ENCODE measurements at regions not wholly inside any gene's neighbourhood (a gene's known extent, or its start where the extent isn't known, plus 50 kb on each side); places are given as distances from the start of the nearest gene placed in this dataset.

DNA sequence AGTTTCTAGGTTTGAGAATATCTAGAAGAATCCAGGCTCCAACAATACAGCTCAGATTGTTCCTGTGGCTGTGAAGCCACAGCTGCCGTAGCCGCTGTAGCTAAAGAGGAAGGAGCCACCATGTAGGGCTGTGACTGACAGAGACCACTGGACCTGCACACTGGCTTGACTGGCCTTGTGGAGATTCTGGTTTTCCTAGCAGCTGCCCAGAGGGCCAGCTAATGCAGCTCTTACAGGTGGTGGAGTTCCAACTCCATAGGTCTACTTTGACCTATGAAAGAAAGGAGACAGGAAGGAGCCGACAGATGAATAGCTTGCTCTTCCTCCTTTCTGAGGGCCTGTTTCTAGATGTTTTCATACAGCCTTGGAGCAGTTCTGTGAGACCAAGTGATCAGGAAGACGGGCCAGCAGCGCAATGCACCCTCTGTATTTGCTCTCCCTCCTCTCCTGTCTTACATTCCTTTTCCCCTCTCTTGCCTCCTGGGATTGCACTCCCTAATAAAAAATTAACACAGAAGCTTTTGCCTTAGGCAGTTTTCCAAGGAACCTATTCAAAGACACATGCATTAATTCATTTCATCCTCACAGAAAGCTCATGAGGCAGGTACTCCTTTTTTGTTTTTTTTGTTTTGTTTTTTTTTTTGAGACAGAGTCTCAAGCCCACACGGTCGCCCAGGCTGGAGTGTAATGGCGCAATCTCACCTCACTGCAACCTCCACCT lies 51.8 kb upstream of the MYB start:
- ATAC-seq (peak; percentile 75), DNase-seq (peak; percentile 46)
- POLR2A ChIA-PET: interaction anchor here (0.6 to 3.1 kb wide), 15 partner anchors 10 to 74 kb away, joined by 3 to 20 read pairs (median 5); partner anchors contain the start of genes HBS1L and MYB
- H3K4me1 Mint-ChIP-seq (ENCODE audit: low read depth): peaks cover 43% of the 10 kb centered on the region
- H3K4me3 Mint-ChIP-seq: peak overlapping the region; percentile 49
- CTCF ChIA-PET: interaction anchor here (0.9 to 2.9 kb wide), 14 partner anchors 9 to 170 kb away, joined by 3 to 32 read pairs (median 6); no protein-coding TSS in a partner anchor
- no peaks in the 10 kb centered on the region for H3K27me3 Mint-ChIP-seq (ENCODE audit: low read depth)
- peak overlapping the region; percentile 90 for H3K27ac Mint-ChIP-seq
- H3K9me3 Mint-ChIP-seq (ENCODE audit: insufficient read depth): no peaks in the 10 kb centered on the region
- H3K36me3 Mint-ChIP-seq (ENCODE audit: low read depth): peaks cover 10% of the 10 kb centered on the region

DNA sequence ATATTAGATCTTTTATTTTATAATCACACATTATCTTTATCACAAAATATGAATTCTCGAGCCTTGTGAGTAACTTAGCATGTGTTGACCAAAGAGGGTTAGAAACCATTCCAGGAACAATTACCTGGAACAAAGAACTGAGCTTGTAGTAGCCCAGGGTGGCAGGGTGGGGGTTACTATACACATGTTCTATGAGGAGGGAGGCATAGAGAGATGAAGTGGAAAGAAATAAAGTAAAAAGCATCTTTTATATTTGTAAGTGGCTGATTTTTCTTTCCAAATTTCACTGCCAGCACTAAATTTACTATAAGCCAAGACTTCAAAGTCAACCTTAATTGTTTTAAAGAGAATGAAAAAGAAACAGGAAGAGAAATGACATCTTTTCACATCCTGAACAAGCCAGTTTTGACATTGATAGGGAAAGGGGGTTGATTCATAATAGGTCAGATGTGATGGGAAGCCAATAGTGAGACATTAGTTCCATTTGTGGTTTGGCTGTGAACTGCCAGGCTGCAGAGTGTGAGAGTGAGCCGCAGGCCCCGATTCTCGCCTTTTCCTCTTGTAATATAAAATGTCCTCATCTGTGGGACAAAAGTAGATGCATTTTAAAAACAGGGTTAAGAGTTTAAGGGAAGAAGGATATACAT lies 52.7 kb upstream of the MYB start:
- Mint-ChIP-seq H3K4me1 (ENCODE audit: low read depth) (peaks cover 40% of the 10 kb centered on the region), H3K27ac (peak overlapping the region; percentile 90), H3K27me3 (ENCODE audit: low read depth) (no peaks in the 10 kb centered on the region), H3K4me3 (peak overlapping the region; percentile 49), H3K36me3 (ENCODE audit: low read depth) (peaks cover 10% of the 10 kb centered on the region), H3K9me3 (ENCODE audit: insufficient read depth) (no peaks in the 10 kb centered on the region)
- ChIA-PET CTCF (interaction anchor here (0.9 to 2.9 kb wide), 12 partner anchors 11 to 169 kb away, joined by 3 to 32 read pairs (median 7); no protein-coding TSS in a partner anchor), POLR2A (interaction anchor here (0.8 to 3.1 kb wide), 11 partner anchors 9 to 73 kb away, joined by 3 to 20 read pairs (median 5); partner anchors contain the start of genes HBS1L and MYB)
- peak; percentile 91 for ATAC-seq
- DNase-seq: peak; percentile 71

DNA sequence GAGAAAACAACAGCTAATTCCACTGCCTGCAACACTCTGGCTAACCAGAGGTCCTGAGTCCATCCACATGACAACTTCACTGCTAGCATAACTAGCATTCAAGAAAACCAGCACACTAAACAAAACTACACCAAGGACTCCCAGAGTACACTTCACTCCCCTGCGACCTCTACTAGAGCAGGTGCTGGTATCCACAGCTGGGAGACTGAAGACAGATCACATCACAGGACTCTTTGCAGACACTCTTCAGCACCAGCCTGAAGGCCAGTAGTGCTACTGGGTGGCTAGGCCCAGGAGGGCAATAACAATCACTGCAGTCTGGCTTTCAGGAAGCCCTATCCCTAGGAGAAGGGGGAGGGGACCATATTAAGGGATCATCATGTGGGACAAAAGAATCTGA lies 54.4 kb upstream of the MYB start:
- Mint-ChIP-seq H3K36me3 (ENCODE audit: low read depth) (peaks cover 10% of the 10 kb centered on the region), H3K9me3 (ENCODE audit: insufficient read depth) (no peaks in the 10 kb centered on the region), H3K27me3 (ENCODE audit: low read depth) (no peaks in the 10 kb centered on the region), H3K4me3 (no peak overlapping the region), H3K4me1 (ENCODE audit: low read depth) (peaks cover 37% of the 10 kb centered on the region), H3K27ac (no peak overlapping the region)
- CTCF ChIA-PET: interaction anchor here (1.2 to 2.6 kb wide), 8 partner anchors 9 to 58 kb away, joined by 3 to 8 read pairs (median 4); no protein-coding TSS in a partner anchor
- DNase-seq: no peak
- ATAC-seq: no peak
- POLR2A ChIA-PET: interaction anchor here (0.8 to 3.1 kb wide), 4 partner anchors 9 to 72 kb away, joined by 4 to 20 read pairs (median 5); partner anchors contain the start of genes HBS1L and MYB

DNA sequence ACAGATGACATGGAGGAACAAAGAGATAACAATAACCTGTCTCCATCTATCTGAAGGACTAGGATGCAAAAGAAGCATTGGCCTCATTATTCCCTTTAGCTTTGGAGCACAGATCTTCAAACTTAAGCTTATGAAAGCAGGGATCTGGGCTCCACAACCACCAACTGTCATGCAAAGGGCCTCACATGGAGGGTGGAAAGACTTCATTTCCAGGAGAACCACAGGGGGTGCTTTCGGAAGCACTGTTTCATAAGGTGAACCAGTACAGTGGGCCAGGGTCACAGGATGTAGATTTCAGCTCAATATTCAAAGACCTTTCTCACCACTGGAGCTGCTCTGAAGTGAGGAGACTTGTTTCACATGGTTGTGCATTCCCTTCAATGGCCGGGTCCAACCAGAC lies 55.1 kb upstream of the MYB start:
- ATAC-seq (no peak), DNase-seq (no peak)
- no peak overlapping the region for H3K4me3 Mint-ChIP-seq
- peaks cover 10% of the 10 kb centered on the region for H3K36me3 Mint-ChIP-seq (ENCODE audit: low read depth)
- POLR2A ChIA-PET: interaction anchor here (0.8 to 1.3 kb wide), 3 partner anchors 8 to 71 kb away, joined by 4 to 6 read pairs (median 4); partner anchors contain the start of genes HBS1L and MYB
- H3K9me3 Mint-ChIP-seq (ENCODE audit: insufficient read depth): no peaks in the 10 kb centered on the region
- H3K27ac Mint-ChIP-seq: no peak overlapping the region
- peaks cover 44% of the 10 kb centered on the region for H3K4me1 Mint-ChIP-seq (ENCODE audit: low read depth)
- CTCF ChIA-PET: interaction anchor here (0.9 to 2.6 kb wide), 10 partner anchors 11 to 104 kb away, joined by 3 to 8 read pairs (median 4); no protein-coding TSS in a partner anchor
- H3K27me3 Mint-ChIP-seq (ENCODE audit: low read depth): no peaks in the 10 kb centered on the region

DNA sequence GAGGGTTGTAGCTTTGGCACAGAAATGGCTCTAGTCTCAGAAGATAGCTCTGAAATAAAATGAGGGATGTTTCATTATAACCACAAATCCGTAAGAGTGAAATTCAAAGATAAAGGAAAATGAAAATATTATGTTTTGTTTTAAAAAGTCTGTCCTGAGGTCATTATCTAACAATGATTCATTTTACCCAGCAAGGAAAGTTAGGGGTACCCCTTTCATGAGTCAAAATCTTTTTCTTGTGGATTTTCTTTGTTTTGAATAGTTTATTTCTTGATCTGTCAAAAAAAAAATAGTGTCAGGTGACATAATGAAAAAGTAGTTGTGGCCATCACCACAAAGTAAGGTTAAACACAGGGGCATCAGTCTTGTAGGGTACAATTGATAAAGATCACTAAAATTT lies 59.7 kb upstream of the MYB start:
- peaks cover 39% of the 10 kb centered on the region for H3K4me1 Mint-ChIP-seq (ENCODE audit: low read depth)
- H3K4me3 Mint-ChIP-seq: no peak overlapping the region
- ChIA-PET POLR2A (interaction anchor here (1.4 kb wide), 1 partner anchor 62 kb away, joined by 5 read pairs; no protein-coding TSS in a partner anchor), CTCF (interaction anchor here (1.0 to 8.9 kb wide), 5 partner anchors 8 to 303 kb away, joined by 3 to 65 read pairs (median 6); no protein-coding TSS in a partner anchor)
- no peaks in the 10 kb centered on the region for H3K27me3 Mint-ChIP-seq (ENCODE audit: low read depth)
- peaks cover 2% of the 10 kb centered on the region for H3K36me3 Mint-ChIP-seq (ENCODE audit: low read depth)
- H3K9me3 Mint-ChIP-seq (ENCODE audit: insufficient read depth): no peaks in the 10 kb centered on the region
- DNase-seq: no peak
- ATAC-seq: no peak
- no peak overlapping the region for H3K27ac Mint-ChIP-seq

DNA sequence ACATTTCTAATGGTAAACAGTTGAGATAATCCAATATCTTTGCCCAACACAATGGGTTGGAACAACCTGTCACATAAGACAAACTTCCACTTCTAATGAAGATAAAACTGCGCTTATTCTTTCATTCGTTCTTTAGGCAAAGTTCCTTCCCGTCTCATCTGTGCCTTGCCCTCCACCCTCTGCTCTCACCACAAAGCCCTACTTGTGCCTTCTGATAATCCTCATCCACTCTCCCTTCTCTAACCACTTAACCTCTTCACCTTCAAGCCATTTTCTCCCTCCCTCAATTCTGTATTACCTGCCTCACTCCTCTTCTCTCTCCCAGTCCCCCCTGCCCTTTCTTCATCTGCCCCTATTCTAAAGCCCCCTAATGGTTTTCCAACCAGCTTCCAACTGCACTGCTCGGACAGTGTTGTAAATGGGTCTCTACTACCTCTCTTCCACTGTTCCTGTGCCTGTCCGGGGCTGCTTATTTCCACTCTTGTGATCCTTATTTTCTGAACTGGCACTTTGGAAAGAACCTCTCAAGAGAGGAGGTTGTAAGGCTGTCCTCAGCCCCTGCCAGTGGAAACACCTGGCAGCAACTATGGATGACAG lies 62.9 kb upstream of the MYB start:
- ATAC-seq (no peak), DNase-seq (no peak)
- no peak overlapping the region for H3K4me3 Mint-ChIP-seq
- H3K36me3 Mint-ChIP-seq (ENCODE audit: low read depth): peaks cover 3% of the 10 kb centered on the region
- peaks cover 66% of the 10 kb centered on the region for H3K4me1 Mint-ChIP-seq (ENCODE audit: low read depth)
- no peaks in the 10 kb centered on the region for H3K9me3 Mint-ChIP-seq (ENCODE audit: insufficient read depth)
- CTCF ChIA-PET: interaction anchor here (0.9 to 8.9 kb wide), 11 partner anchors 9 to 321 kb away, joined by 3 to 65 read pairs (median 3); no protein-coding TSS in a partner anchor
- no peaks in the 10 kb centered on the region for H3K27me3 Mint-ChIP-seq (ENCODE audit: low read depth)
- H3K27ac Mint-ChIP-seq: peak overlapping the region; percentile 17
- POLR2A ChIA-PET: interaction anchor here (1.1 to 4.1 kb wide), 3 partner anchors 8 to 63 kb away, joined by 4 to 41 read pairs (median 4); partner anchors contain the start of genes HBS1L and MYB

DNA sequence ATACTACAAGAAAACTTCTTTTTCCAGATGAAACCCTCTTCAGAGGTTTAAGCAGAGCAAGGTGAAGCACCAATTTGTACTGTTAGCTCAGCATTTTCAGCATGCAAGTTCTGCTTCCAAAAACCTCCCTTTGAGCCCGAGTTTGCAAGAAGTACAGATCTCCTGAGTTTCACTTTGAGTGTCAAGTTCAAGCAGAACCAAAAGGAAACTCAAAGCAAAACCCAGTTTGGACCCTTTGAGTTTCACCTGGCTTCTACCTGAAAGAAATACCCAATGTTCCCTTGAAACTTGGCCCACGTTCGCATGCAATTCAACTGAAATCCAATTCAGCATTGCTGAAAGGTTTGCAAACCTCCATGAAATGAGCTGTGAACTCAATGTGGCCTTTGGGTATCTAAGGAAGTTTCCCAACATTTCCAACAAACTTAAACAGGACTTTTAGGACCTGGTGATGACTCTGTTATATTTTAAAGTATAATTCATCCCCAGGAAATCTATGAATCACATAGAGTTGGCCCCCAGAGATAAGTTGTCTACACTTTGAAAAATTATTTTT lies 62.9 kb upstream of the HBS1L start:
- Mint-ChIP-seq H3K4me1 (ENCODE audit: low read depth) (peaks cover 73% of the 10 kb centered on the region), H3K9me3 (ENCODE audit: insufficient read depth) (peaks cover 6% of the 10 kb centered on the region), H3K36me3 (ENCODE audit: low read depth) (peaks cover 10% of the 10 kb centered on the region), H3K27ac (peak overlapping the region; percentile 76), H3K4me3 (peak overlapping the region; percentile 13), H3K27me3 (ENCODE audit: low read depth) (no peaks in the 10 kb centered on the region)
- ChIA-PET POLR2A (interaction anchor here (1.1 to 4.1 kb wide), 3 partner anchors 9 to 64 kb away, joined by 4 to 41 read pairs (median 4); partner anchors contain the start of genes HBS1L and MYB), CTCF (interaction anchor here (0.9 to 8.9 kb wide), 8 partner anchors 10 to 322 kb away, joined by 3 to 65 read pairs (median 4); no protein-coding TSS in a partner anchor)
- DNase-seq (no peak), ATAC-seq (peak; percentile 25)

DNA sequence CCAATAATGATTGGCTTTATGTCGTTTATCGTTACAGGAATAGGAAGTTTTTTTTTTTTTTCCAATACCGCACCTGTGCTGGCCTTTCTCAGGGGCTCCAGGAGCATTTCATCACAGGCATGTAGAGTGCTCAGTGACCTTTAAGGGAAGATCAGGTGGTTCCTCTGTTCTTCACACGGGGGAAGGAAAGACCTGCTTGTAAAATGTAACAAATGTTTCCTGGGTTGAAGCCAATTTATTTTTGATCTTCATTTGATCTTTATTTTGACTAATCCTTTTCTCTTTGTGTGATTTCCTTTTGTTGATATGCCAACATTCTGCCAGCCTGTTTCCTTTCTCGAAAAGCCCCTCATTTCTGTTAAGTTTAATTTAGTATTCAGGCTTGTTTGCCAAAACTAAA lies 61.9 kb upstream of the HBS1L start:
- ATAC-seq: peak; percentile 39
- no peak for DNase-seq
- ChIA-PET POLR2A (interaction anchor here (1.0 to 4.1 kb wide), 3 partner anchors 12 to 65 kb away, joined by 6 to 41 read pairs (median 20); partner anchors contain the start of gene MYB), CTCF (interaction anchor here (1.4 to 8.9 kb wide), 4 partner anchors 12 to 30 kb away, joined by 4 to 65 read pairs (median 6); no protein-coding TSS in a partner anchor)
- Mint-ChIP-seq H3K4me3 (peak overlapping the region; percentile 48), H3K9me3 (ENCODE audit: insufficient read depth) (peaks cover 6% of the 10 kb centered on the region), H3K36me3 (ENCODE audit: low read depth) (peaks cover 12% of the 10 kb centered on the region), H3K27me3 (ENCODE audit: low read depth) (no peaks in the 10 kb centered on the region), H3K4me1 (ENCODE audit: low read depth) (peaks cover 74% of the 10 kb centered on the region), H3K27ac (peak overlapping the region; percentile 76)

DNA sequence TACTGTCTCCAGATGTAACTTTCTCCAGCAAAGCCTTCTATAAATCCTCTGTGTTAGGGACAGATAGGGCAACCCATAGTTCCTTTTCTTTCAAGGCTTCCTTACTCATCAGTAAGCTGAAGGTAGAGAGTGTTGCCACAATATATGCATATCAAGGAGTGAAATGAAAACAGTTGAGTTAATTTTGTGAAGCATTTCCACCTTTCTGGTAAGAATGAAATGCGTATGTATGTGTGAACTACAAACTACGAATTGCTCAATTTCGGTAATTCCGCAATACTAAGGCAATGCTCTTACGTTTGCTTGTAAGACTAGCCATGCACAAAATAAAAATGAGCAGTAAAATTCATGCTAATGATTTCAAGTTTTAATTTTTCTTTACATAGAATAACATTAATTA lies 61.2 kb upstream of the HBS1L start:
- CTCF ChIA-PET: interaction anchor here (1.0 to 8.9 kb wide), 9 partner anchors 12 to 335 kb away, joined by 3 to 65 read pairs (median 7); no protein-coding TSS in a partner anchor
- H3K36me3 Mint-ChIP-seq (ENCODE audit: low read depth): peaks cover 14% of the 10 kb centered on the region
- H3K27ac Mint-ChIP-seq: peak overlapping the region; percentile 79
- H3K4me1 Mint-ChIP-seq (ENCODE audit: low read depth): peaks cover 68% of the 10 kb centered on the region
- ATAC-seq: no peak
- no peak overlapping the region for H3K4me3 Mint-ChIP-seq
- POLR2A ChIA-PET: interaction anchor here (1.0 to 4.1 kb wide), 4 partner anchors 13 to 66 kb away, joined by 6 to 41 read pairs (median 15); partner anchors contain the start of gene MYB
- H3K9me3 Mint-ChIP-seq (ENCODE audit: insufficient read depth): peaks cover 11% of the 10 kb centered on the region
- no peaks in the 10 kb centered on the region for H3K27me3 Mint-ChIP-seq (ENCODE audit: low read depth)
- no peak for DNase-seq

DNA sequence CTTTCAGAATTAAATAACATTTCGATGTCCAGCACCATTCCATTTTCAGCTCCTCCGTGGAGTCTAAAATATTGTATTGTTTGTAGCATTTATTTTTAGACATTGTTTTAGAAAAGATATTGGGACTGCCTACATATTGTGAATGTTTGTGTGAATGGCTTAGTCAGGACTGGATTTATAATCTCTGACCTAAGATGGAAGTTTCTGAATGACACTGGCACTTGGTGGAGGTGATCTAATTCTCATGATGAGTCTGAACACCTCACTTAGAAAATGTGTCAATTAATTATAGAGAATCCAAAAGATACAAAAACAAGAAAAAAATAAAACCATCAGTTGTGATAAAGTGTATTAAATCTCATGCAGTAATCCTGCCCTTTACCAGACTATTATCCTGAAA lies 60.8 kb upstream of the HBS1L start:
- Mint-ChIP-seq H3K4me3 (peak overlapping the region; percentile 24), H3K4me1 (ENCODE audit: low read depth) (peaks cover 66% of the 10 kb centered on the region), H3K9me3 (ENCODE audit: insufficient read depth) (peaks cover 11% of the 10 kb centered on the region), H3K27me3 (ENCODE audit: low read depth) (no peaks in the 10 kb centered on the region), H3K36me3 (ENCODE audit: low read depth) (peaks cover 14% of the 10 kb centered on the region), H3K27ac (peak overlapping the region; percentile 79)
- ATAC-seq: peak; percentile 13
- CTCF ChIA-PET: interaction anchor here (0.9 to 8.9 kb wide), 13 partner anchors 10 to 336 kb away, joined by 3 to 65 read pairs (median 4); no protein-coding TSS in a partner anchor
- no peak for DNase-seq
- POLR2A ChIA-PET: interaction anchor here (0.9 to 4.1 kb wide), 5 partner anchors 13 to 66 kb away, joined by 3 to 41 read pairs (median 10); partner anchors contain the start of gene MYB
